ENCODE measurements at regions not wholly inside any gene's neighbourhood (a gene's known extent, or its start where the extent isn't known, plus 50 kb on each side); places are given as distances from the start of the nearest gene placed in this dataset.
A peak's percentile ranks its signal among the peaks of the same experiment; 100 is the strongest.

GRCh38 chr12:115636546-115636945 is 640.9 kb downstream of the MED13L start:
- no peak for DNase-seq

- DNase-seq, result no peak
Measured at GRCh38 chr12:115632308-115632707, 645.2 kb downstream of the MED13L start.

GRCh38 chr12:115630136-115630535 is 647.4 kb downstream of the MED13L start:
- no peak for DNase-seq

GRCh38 chr12:115626210-115626609 is 651.3 kb downstream of the MED13L start:
- DNase-seq, result no peak

GRCh38 chr12:115623764-115624334 is 653.6 kb downstream of the MED13L start:
- DNase-seq, result no peak

GRCh38 chr12:115623275-115623674 is 654.2 kb downstream of the MED13L start:
- no peak for DNase-seq

- no peak for DNase-seq
Measured at GRCh38 chr12:115620816-115621215, 656.7 kb downstream of the MED13L start.

GRCh38 chr12:115619889-115620288 is 657.6 kb downstream of the MED13L start:
- DNase-seq, result no peak

GRCh38 chr12:115619061-115619460 is 658.4 kb downstream of the MED13L start:
- no peak for DNase-seq

- no peak for DNase-seq
Measured at GRCh38 chr12:115618105-115618504, 659.4 kb downstream of the MED13L start.

GRCh38 chr12:115617391-115617790 is 660.1 kb downstream of the MED13L start:
- DNase-seq, result no peak

GRCh38 chr12:115611477-115611876 is 666.0 kb downstream of the MED13L start:
- no peak for DNase-seq

GRCh38 chr12:115609347-115609746 is 668.1 kb downstream of the MED13L start:
- DNase-seq, result no peak

- DNase-seq, result no peak
Measured at GRCh38 chr12:115606040-115606439, 671.5 kb downstream of the MED13L start.

GRCh38 chr12:115598871-115599811 is 678.4 kb downstream of the MED13L start:
- no peak for DNase-seq

GRCh38 chr12:115597157-115597712 is 680.3 kb downstream of the MED13L start:
- peak; percentile 5 for DNase-seq

GRCh38 chr12:115588131-115588530 is 689.4 kb downstream of the MED13L start:
- DNase-seq, result no peak

GRCh38 chr12:115584156-115584555 is 693.3 kb downstream of the MED13L start:
- no peak for DNase-seq

GRCh38 chr12:115583591-115583990 is 693.9 kb downstream of the MED13L start:
- no peak for DNase-seq

- no peak for DNase-seq
Measured at GRCh38 chr12:115577401-115577800, 700.1 kb downstream of the MED13L start.

GRCh38 chr12:115574826-115575225 is 702.7 kb downstream of the MED13L start:
- DNase-seq, result no peak

GRCh38 chr12:115572440-115572839 is 705.1 kb downstream of the MED13L start:
- DNase-seq, result no peak

GRCh38 chr12:115571446-115571845 is 706.0 kb downstream of the MED13L start:
- no peak for DNase-seq

- no peak for DNase-seq
Measured at GRCh38 chr12:115571027-115571426, 706.5 kb downstream of the MED13L start.
